Heart left ventricle (tissue), 13 donors: ENCODE measurements at regions not wholly inside any gene's neighbourhood (a gene's known extent, or its start where the extent isn't known, plus 50 kb on each side); places are given as distances from the start of the nearest gene placed in this dataset.
"Not testable (repeated sequence)": the region's sequence is repeated elsewhere in the genome, so short reads cannot be mapped to it uniquely, and the experiment has no call there.

Source experiments
- POLR2A ChIP-seq, 2 donors: fragments of 450-650 bp; IDR thresholded peaks; one replicate each; pipeline ENCODE4 v1.6.1; 2017; ENCODE audit warnings: antibody characterized with exemption in 2 of 2, mild to moderate bottlenecking in 2 of 2, moderate library complexity in 2 of 2
- TF ChIP-seq, protein P1 (sequence below), 12 donors: fragments of 200-600 bp; sonication (generic) in 4 of 12; IDR thresholded peaks; one replicate each; pipeline versions ENCODE4 v1.5.0 to v1.8.0; 2018 to 2022; ENCODE audit warnings: antibody characterized with exemption in 12 of 12, mild to moderate bottlenecking in 5 of 12
- donor health status: ischemic (EF 13 %, LVEDD 7.1; RV severe dilation, severe dysfunction).
- donor health status: DM: no; HTN: yes; CAD: no.
- donor health status: DM: no; HTN: no; CAD: no.
- donor health status: ischemic (EF 25% LVEDD 6.9; RV normal size, moderate dysfunction).
- donor health status: ischemic (EF 25% LVEDD 5.7; RV mildly dilated, moderate dysfunction).
- donor health status: ischemic (EF 35%, LVEDD 5.7; RV mildly dilated, moderate dysfunction).
- donor health status: nonischemic (EF 11% LVEDD 7.7; RV severe dilation, severe dysfunction).
- donor health status: DM: yes; HTN: yes; CAD: no.
- donor health status: PGD.
- donor health status: ischemic (EF 29% LVEDD 5.4; RV normal size, mild dysfunction).
- donor health status: nonischemic (EF 23%, LVEDD 6.1; RV moderate dilation, normal function).

DNA sequence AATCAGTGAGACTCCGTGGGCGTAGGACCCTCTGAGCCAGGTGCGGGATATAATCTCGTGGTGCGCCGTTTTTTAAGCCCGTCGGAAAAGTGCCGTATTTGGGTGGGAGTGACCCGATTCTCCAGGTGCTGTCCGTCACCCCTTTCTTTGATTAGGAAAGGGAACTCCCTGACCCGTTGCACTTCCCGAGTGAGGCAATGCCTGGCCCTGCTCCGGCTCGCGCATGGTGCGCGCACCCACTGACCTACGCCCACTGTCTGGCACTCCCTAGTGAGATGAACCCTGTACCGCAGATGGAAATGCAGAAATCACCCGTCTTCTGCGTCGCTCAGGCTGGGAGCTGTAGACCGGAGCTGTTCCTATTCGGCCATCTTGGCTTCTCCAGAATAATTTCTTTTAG lies 612.3 kb downstream of the RAPGEF2 start:
- TF ChIP-seq, protein P1, sequence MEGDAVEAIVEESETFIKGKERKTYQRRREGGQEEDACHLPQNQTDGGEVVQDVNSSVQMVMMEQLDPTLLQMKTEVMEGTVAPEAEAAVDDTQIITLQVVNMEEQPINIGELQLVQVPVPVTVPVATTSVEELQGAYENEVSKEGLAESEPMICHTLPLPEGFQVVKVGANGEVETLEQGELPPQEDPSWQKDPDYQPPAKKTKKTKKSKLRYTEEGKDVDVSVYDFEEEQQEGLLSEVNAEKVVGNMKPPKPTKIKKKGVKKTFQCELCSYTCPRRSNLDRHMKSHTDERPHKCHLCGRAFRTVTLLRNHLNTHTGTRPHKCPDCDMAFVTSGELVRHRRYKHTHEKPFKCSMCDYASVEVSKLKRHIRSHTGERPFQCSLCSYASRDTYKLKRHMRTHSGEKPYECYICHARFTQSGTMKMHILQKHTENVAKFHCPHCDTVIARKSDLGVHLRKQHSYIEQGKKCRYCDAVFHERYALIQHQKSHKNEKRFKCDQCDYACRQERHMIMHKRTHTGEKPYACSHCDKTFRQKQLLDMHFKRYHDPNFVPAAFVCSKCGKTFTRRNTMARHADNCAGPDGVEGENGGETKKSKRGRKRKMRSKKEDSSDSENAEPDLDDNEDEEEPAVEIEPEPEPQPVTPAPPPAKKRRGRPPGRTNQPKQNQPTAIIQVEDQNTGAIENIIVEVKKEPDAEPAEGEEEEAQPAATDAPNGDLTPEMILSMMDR (IDR thresholded peaks at IDR 0.05) = not testable (repeated sequence)
- TF ChIP-seq POLR2A (IDR thresholded peaks at IDR 0.05) = not testable (repeated sequence)
